Esophagus squamous epithelium (tissue), 5 donors: ENCODE measurements at regions not wholly inside any gene's neighbourhood (a gene's known extent, or its start where the extent isn't known, plus 50 kb on each side); places are given as distances from the start of the nearest gene placed in this dataset.

ENCODE experiments used
- DNase-seq: peaks from one replicate; lab custom pipeline; 2025; lab: John Stamatoyannopoulos, UW
- H3K27ac ChIP-seq, 4 donors: fragments of 200-600 bp; sonication (generic); one replicate each; pipeline ENCODE4 v1.5.1; 2016 to 2019; ENCODE audit warnings: mild to moderate bottlenecking in 1 of 4
- H3K27me3 ChIP-seq, 4 donors: fragments of 200-600 bp; sonication (generic); 1 replicate in 3 of 4; 2 replicates in 1 of 4; pipeline versions ENCODE4 v1.5.1 to v1.6.0; 2017 to 2021; ENCODE audit warnings: antibody characterized with exemption in 1 of 4
- H3K36me3 ChIP-seq, 3 donors: fragments of 200-600 bp; sonication (generic); one replicate each; pipeline ENCODE4 v1.5.1; 2016 to 2019
- H3K4me1 ChIP-seq, 3 donors: fragments of 200-600 bp; sonication (generic); one replicate each; pipeline ENCODE4 v1.5.1; 2017 to 2019
- H3K4me3 ChIP-seq, 4 donors: fragments of 200-600 bp; sonication (generic); 1 replicate in 3 of 4; 2 replicates in 1 of 4; pipeline ENCODE4 v1.5.1; 2016 to 2019; ENCODE audit warnings: mild to moderate bottlenecking in 2 of 4, moderate library complexity in 1 of 4
- H3K9me3 ChIP-seq, 3 donors: fragments of 200-600 bp; sonication (generic); one replicate each; pipeline ENCODE4 v1.5.1; 2016 to 2019
- CTCF ChIP-seq, 6 experiments: fragments of 450-650 bp in 4 of 6; fragments of 200-600 bp in 2 of 6; sonication (generic) in 2 of 6; IDR thresholded peaks; one replicate each; pipeline ENCODE4 v1.5.1; 2016 to 2019; ENCODE audit warnings: antibody characterized with exemption in 6 of 6, mild to moderate bottlenecking in 4 of 6, moderate library complexity in 4 of 6
- POLR2A ChIP-seq, 4 donors: fragments of 450-650 bp; IDR thresholded peaks; one replicate each; pipeline ENCODE4 v1.6.1; 2017; ENCODE audit warnings: antibody characterized with exemption in 4 of 4, mild to moderate bottlenecking in 4 of 4, moderate library complexity in 3 of 4
- WGBS, 2 donors: methylation state at CpG; one replicate each; pipeline ENCODE4 v1.1.5; 2018; 5-methylcytosine and 5-hydroxymethylcytosine counted together
- intact Hi-C: fragments of 100-400 bp; cut with DNase I; formaldehyde crosslinking; loops from one replicate; pipeline ENCODE4 v1.15.0; 2022
- donor health status: DM: yes; HTN: yes; CAD: no.

DNA sequence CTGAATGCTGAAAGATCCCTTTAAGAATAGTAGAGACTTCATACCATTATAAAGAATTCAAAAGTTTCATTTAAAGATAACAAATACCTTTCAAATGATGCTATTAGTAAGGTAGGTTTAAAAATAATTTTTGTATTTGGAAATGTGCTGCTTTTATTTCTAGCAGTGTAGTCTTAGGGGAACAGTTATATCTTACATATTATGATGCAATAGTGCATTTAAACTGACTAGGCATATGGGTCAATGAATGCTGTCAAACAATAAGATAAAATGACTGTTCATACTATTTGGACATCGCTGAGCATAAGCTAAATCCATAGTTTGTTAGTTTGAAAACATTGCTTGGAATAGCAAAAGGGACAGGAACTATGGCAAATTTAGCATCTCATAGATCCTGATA is 354.8 kb upstream of the SEMA3A start:
- H3K27me3 ChIP-seq = no peaks in the 10 kb centered on the region
- intact Hi-C loops = no loop called here
- 0 to 16% methylated on average over 1 of the region's 1 CpG for WGBS, 2 donors
- no peak for DNase-seq
- no peak for TF ChIP-seq POLR2A (IDR thresholded peaks at IDR 0.05)
- TF ChIP-seq CTCF (IDR thresholded peaks at IDR 0.05) = no peak
- no peaks in the 10 kb centered on the region for H3K9me3 ChIP-seq
- H3K4me3 ChIP-seq = no peak overlapping the region
- no peak overlapping the region for H3K27ac ChIP-seq
- no peaks in the 10 kb centered on the region for H3K4me1 ChIP-seq
- H3K36me3 ChIP-seq = no peaks in the 10 kb centered on the region

GRCh38 chr7:84548366-84549365 is 354.1 kb upstream of the SEMA3A start:
- no peak for DNase-seq
- WGBS, 2 donors = 40 to 53% methylated on average over 5 of the region's 5 CpGs
- TF ChIP-seq CTCF (IDR thresholded peaks at IDR 0.05) = no peak
- TF ChIP-seq POLR2A (IDR thresholded peaks at IDR 0.05) = no peak
- H3K4me3 ChIP-seq = no peak overlapping the region
- no peak overlapping the region for H3K27ac ChIP-seq
- no peaks in the 10 kb centered on the region for H3K36me3 ChIP-seq
- H3K9me3 ChIP-seq = no peaks in the 10 kb centered on the region
- no peaks in the 10 kb centered on the region for H3K4me1 ChIP-seq
- H3K27me3 ChIP-seq = no peaks in the 10 kb centered on the region
- intact Hi-C loops = no loop called here

DNA sequence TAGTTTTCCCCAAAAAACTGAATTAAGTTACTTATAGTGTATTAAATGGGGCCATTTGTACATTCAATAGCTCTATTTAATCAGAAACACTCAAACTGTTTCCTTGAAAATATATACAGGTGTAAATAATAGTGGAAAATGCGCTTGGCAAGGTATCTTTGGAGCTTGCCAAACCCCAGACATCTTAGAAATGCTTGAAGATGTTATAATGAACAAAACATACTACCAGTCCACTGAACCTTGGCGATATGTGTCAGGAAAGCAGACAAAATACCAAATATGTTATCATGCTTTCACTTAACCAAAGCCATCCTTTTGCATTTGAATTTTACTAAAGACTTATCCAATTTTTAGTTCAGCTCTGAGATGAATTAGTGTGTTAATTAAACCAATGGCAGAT is 352.7 kb upstream of the SEMA3A start:
- H3K9me3 ChIP-seq = no peaks in the 10 kb centered on the region
- WGBS, 2 donors = 70 to 79% methylated on average over 2 of the region's 2 CpGs
- no peaks in the 10 kb centered on the region for H3K27me3 ChIP-seq
- no peak overlapping the region for H3K4me3 ChIP-seq
- no peaks in the 10 kb centered on the region for H3K36me3 ChIP-seq
- no peaks in the 10 kb centered on the region for H3K4me1 ChIP-seq
- intact Hi-C loops = no loop called here
- no peak for TF ChIP-seq POLR2A (IDR thresholded peaks at IDR 0.05)
- TF ChIP-seq CTCF (IDR thresholded peaks at IDR 0.05) = no peak
- no peak overlapping the region for H3K27ac ChIP-seq
- DNase-seq = no peak

DNA sequence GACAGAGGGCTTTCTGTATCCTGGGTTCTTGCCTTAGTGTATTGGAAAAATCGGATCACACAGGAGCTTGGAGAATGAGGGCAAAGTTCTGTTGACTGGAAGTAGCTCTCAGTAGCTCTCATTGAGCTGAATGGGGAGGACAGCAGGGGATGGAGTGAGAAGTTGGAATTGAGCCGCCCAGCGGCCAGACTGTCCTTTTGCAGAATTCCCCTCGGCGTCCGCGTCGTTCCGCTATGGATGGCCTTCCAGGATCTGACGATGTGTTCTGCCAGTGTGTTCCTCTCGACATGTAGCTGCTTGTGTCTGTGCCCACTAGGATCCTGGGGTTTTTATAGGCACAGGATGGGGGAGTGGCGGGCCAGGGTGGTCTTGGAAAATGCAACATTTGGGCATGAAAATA is 351.8 kb upstream of the SEMA3A start:
- intact Hi-C loops = no loop called here
- DNase-seq = no peak
- 86 to 90% methylated on average over 11 to 12 of the region's 12 CpGs for WGBS, 2 donors

GRCh38 chr7:84538268-84538667 is 343.7 kb upstream of the SEMA3A start:
- intact Hi-C loops = no loop called here
- TF ChIP-seq CTCF (IDR thresholded peaks at IDR 0.05) (no peak), POLR2A (IDR thresholded peaks at IDR 0.05) (no peak)
- Histone ChIP-seq H3K27ac (no peak overlapping the region), H3K4me1 (no peaks in the 10 kb centered on the region), H3K27me3 (no peaks in the 10 kb centered on the region), H3K9me3 (no peaks in the 10 kb centered on the region), H3K4me3 (no peak overlapping the region), H3K36me3 (no peaks in the 10 kb centered on the region)
- 77 to 79% methylated on average over 5 of the region's 5 CpGs for WGBS, 2 donors
- DNase-seq = no peak

More for the DNA sequence above, 351.8 kb upstream of the SEMA3A start:
- H3K4me1 ChIP-seq = no peaks in the 10 kb centered on the region
- no peaks in the 10 kb centered on the region for H3K27me3 ChIP-seq
- H3K27ac ChIP-seq = no peak overlapping the region
- H3K9me3 ChIP-seq = no peaks in the 10 kb centered on the region
- H3K4me3 ChIP-seq = no peak overlapping the region
- TF ChIP-seq POLR2A (IDR thresholded peaks at IDR 0.05) = no peak
- H3K36me3 ChIP-seq = no peaks in the 10 kb centered on the region
